ENCODE measurements at regions not wholly inside any gene's neighbourhood (a gene's known extent, or its start where the extent isn't known, plus 50 kb on each side); places are given as distances from the start of the nearest gene placed in this dataset.

DNA sequence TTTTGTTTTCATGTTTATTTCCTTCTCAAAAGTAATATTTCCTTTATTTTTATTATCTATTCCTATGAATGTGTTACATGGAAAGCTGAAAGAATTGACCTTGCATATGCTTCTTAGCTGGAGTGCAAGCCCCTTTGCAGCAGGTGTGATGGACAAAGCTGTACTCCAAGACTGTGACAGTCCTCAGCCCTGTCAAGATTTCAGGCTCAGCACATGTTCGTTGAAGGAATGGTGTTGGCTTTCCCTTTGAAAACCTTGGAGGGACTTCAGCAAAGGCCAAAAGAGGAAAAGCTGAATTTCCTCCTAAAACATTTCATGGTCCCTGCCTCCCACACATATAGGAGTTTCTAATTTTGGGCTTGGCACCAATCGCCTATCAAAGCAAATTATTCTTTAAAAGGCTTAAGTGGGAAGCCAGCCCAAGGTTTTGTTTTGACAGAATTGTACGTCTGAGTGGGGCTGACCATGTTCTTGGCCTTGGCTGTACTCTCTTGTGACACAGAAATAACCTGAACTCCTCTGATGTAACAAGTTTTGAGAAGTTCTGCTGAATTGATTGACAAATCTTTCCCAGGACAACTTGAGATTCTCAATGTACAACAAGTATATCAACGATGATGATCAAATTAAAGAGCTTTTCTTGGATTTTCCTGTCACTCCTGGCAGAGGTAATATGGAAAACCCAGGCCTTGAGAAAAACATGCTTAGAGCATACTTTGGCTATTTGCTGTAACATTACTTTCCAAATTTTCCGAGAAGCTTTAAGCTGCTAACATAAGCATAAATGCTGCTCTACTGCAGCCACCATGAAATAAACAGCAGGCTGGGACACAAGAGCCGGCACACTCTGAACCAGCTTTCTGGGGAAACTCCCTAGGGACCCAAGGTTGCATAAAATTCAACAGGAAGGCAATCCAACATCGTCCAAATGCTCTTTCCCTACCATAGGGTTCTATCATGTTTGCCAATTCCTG is 135.7 kb upstream of the ZNF648 start:
- no peak for DNase-seq
- H3K36me3 ChIP-seq: no peaks in the 10 kb centered on the region
- H3K27me3 ChIP-seq (ENCODE audit: low read depth): no peaks in the 10 kb centered on the region
- intact Hi-C loops (cut with micrococcal nuclease): no loop called here
- H3K4me1 ChIP-seq: peaks cover 19% of the 10 kb centered on the region
- H3K9me3 ChIP-seq (replicated peaks): no peaks in the 10 kb centered on the region
- H3K27ac ChIP-seq (replicated peaks): peak overlapping the region; percentile 73
- TF ChIP-seq, protein P1, sequence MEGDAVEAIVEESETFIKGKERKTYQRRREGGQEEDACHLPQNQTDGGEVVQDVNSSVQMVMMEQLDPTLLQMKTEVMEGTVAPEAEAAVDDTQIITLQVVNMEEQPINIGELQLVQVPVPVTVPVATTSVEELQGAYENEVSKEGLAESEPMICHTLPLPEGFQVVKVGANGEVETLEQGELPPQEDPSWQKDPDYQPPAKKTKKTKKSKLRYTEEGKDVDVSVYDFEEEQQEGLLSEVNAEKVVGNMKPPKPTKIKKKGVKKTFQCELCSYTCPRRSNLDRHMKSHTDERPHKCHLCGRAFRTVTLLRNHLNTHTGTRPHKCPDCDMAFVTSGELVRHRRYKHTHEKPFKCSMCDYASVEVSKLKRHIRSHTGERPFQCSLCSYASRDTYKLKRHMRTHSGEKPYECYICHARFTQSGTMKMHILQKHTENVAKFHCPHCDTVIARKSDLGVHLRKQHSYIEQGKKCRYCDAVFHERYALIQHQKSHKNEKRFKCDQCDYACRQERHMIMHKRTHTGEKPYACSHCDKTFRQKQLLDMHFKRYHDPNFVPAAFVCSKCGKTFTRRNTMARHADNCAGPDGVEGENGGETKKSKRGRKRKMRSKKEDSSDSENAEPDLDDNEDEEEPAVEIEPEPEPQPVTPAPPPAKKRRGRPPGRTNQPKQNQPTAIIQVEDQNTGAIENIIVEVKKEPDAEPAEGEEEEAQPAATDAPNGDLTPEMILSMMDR (IDR thresholded peaks at IDR 0.05; ENCODE audit: borderline replicate concordance): no peak
- H3K4me3 ChIP-seq: no peak overlapping the region

DNA sequence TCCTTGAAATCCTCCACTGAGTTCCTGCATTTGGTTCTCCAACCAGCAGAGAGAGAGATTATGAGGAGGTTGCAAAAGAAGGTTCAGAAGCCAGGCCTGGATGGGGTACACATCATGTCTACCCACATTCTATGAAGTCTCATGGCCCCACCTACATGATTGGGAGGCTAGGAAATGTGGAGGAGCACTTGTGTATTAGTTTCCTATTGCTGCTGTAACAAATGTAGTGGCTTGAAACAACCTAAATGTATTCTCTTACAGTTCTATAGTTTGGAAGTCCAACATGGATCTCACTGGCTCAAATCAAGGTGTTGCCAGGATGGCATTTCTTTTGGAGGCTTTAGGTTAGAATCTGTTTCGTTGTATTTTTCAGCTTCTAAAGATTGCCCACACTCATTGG is 134.2 kb upstream of the ZNF648 start:
- no peak overlapping the region for H3K4me3 ChIP-seq
- H3K4me1 ChIP-seq: peaks cover 26% of the 10 kb centered on the region
- intact Hi-C loops (cut with micrococcal nuclease): no loop called here
- no peaks in the 10 kb centered on the region for H3K27me3 ChIP-seq (ENCODE audit: low read depth)
- H3K36me3 ChIP-seq: no peaks in the 10 kb centered on the region
- TF ChIP-seq, protein P1 (IDR thresholded peaks at IDR 0.05; ENCODE audit: borderline replicate concordance): no peak
- no peak for DNase-seq
- no peak overlapping the region for H3K27ac ChIP-seq (replicated peaks)
- H3K9me3 ChIP-seq (replicated peaks): no peaks in the 10 kb centered on the region

DNA sequence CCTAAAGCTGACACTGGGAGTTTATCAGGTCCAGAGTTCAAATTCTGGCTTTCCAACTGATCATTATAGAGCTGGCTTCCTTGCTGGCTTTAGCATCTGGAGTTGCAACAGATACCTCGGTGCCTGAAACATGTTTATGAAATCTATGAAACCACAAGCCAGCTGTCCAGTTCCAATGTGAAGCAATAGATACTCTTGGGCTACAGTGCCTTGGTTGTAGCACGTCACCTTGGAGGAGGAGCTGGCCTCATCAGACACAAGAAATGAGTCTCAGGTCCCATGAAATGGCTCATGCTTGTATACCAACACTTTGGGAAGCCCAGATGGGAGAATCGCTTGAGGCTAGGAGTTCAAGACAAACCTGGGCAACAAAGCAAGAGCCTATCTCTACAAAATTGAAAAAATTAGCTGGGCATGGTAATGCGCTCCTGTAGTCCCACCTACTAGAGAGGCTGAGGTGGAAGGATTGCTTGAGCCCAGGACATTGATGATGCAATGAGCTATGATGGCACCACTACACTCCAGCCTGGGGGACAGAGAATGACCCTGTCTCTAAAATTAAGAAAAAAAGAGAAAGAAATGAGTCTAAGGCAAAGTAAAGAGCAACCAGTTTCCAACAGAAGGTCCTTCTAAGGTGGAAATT is 132.5 kb upstream of the ZNF648 start:
- Histone ChIP-seq H3K9me3 (replicated peaks) (no peaks in the 10 kb centered on the region), H3K36me3 (no peaks in the 10 kb centered on the region), H3K4me3 (no peak overlapping the region), H3K27ac (replicated peaks) (peak overlapping the region; percentile 17), H3K27me3 (ENCODE audit: low read depth) (no peaks in the 10 kb centered on the region), H3K4me1 (peaks cover 26% of the 10 kb centered on the region)
- TF ChIP-seq, protein P1 (IDR thresholded peaks at IDR 0.05; ENCODE audit: borderline replicate concordance): no peak
- intact Hi-C loops (cut with micrococcal nuclease): no loop called here
- no peak for DNase-seq

DNA sequence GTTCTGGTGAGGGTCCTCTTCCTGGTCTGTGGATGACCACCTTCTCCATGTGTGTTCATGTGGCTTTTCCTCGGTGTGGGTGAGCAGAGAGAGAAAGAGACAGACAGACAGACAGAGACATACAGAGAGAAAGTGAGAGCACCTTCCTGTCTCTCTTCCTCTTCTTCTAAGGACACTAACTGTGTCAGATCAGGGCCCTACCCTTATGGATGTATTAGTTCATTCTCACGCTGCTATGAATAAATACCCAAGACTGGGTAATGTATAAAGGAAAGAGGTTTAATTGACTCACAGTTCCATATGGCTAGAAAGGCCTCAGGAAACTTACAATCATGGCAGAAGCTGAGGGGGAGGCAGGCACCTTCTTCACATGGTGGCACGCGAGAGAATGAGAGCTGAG is 131.5 kb upstream of the ZNF648 start:
- TF ChIP-seq, protein P1 (IDR thresholded peaks at IDR 0.05; ENCODE audit: borderline replicate concordance): no peak
- H3K4me1 ChIP-seq: peaks cover 22% of the 10 kb centered on the region
- intact Hi-C loops (cut with micrococcal nuclease): no loop called here
- no peaks in the 10 kb centered on the region for H3K27me3 ChIP-seq (ENCODE audit: low read depth)
- no peak overlapping the region for H3K27ac ChIP-seq (replicated peaks)
- no peak overlapping the region for H3K4me3 ChIP-seq
- no peaks in the 10 kb centered on the region for H3K9me3 ChIP-seq (replicated peaks)
- no peaks in the 10 kb centered on the region for H3K36me3 ChIP-seq
- DNase-seq: no peak

DNA sequence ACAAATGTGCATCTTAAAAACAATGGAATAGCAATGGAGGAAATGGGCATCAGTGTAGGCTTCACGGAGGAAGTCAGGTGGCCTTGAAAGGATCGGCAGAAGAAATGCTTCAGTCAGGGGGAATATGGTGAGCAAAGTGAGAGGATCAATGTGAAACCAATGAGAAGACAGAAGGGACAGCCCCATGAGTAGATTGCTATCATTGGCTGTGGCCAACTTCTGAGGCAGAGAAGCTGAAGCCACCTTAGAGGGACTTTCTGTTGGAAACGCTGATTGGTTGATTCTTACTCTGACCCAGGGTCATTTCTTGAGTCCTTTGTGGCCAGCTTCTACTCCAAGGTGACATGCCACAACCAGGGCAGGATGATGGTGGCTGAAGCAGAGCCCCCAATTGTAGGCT is 130.7 kb upstream of the ZNF648 start:
- Histone ChIP-seq H3K27me3 (ENCODE audit: low read depth) (no peaks in the 10 kb centered on the region), H3K4me3 (no peak overlapping the region), H3K4me1 (peaks cover 14% of the 10 kb centered on the region), H3K27ac (replicated peaks) (no peak overlapping the region), H3K9me3 (replicated peaks) (no peaks in the 10 kb centered on the region), H3K36me3 (no peaks in the 10 kb centered on the region)
- TF ChIP-seq, protein P1 (IDR thresholded peaks at IDR 0.05; ENCODE audit: borderline replicate concordance): no peak
- DNase-seq: no peak
- intact Hi-C loops (cut with micrococcal nuclease): no loop called here

All from left ventricle myocardium inferior (tissue), 1 donor.